HepG2 (cell line): ENCODE measurements at regions not wholly inside any gene's neighbourhood (a gene's known extent, or its start where the extent isn't known, plus 50 kb on each side); places are given as distances from the start of the nearest gene placed in this dataset.

ENCODE experiments used
- CTCF ChIP-seq: sonication (generic); formaldehyde crosslinking; IDR thresholded peaks from 2 replicates; pipeline ENCODE4 v1.5.0; 2020; ENCODE audit warnings: mild to moderate bottlenecking, missing genetic modification reagents, moderate library complexity
- HNF1B ChIP-seq: sonication (generic); formaldehyde crosslinking; IDR thresholded peaks from 2 replicates; pipeline ENCODE4 v1.5.1; 2020; ENCODE audit warnings: mild to moderate bottlenecking, moderate library complexity, missing genetic modification reagents
- POLR2A ChIP-seq, 2 experiments: IDR thresholded peaks; 2 replicates each; pipeline ENCODE4 v1.6.1; 2011; ENCODE audit warnings: low read depth in 2 of 2, low read length in 2 of 2, mild to moderate bottlenecking in 1 of 2, moderate library complexity in 1 of 2; ENCODE audit not compliant: insufficient read depth in 1 of 2
- POLR2AphosphoS5 ChIP-seq: IDR thresholded peaks from 2 replicates; pipeline ENCODE4 v1.6.1; 2012; ENCODE audit warnings: low read depth, low read length
- SNAI1 ChIP-seq: sonication (generic); formaldehyde crosslinking; IDR thresholded peaks from 2 replicates; pipeline ENCODE4 v1.5.0; 2020; ENCODE audit warnings: mild to moderate bottlenecking, missing genetic modification reagents, borderline replicate concordance
- TCF7L2 ChIP-seq: IDR thresholded peaks from 2 replicates; pipeline ENCODE4 v1.6.1; 2011; ENCODE audit warnings: mild to moderate bottlenecking, low read depth, low read length, moderate library complexity
- ZFX ChIP-seq: sonication (generic); formaldehyde crosslinking; IDR thresholded peaks from 2 replicates; pipeline ENCODE4 v1.4.0; 2020; ENCODE audit warnings: mild to moderate bottlenecking, low read depth, missing genetic modification reagents, moderate library complexity
- ZNF224 ChIP-seq: sonication (generic); formaldehyde crosslinking; IDR thresholded peaks from 2 replicates; pipeline ENCODE4 v1.5.0; 2020; ENCODE audit warnings: mild to moderate bottlenecking, missing genetic modification reagents
- TF ChIP-seq, protein P1 (sequence below): IDR thresholded peaks from 2 replicates; pipeline ENCODE4 v1.6.1; 2012; ENCODE audit warnings: inconsistent platforms

DNA sequence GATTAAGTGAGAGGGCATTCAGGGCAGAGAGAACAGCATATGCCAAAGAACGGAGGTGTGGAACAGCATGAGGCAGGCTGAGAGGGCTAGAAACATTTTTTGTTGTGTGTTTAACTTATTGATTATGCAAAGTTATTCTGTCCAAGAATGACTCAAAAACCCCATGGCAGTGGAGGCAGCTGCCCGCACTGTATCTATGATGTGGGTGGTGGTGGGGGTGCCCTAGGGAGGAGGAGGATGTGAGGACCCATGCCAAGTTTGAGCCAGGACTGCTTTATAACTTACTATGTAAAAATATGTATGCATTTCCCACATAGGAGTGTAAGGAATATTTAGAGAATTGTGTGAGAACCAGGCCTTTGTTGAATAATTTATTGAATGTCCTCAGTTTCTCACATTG is 85.4 kb upstream of the GNAZ start:
- TF ChIP-seq, protein P1, sequence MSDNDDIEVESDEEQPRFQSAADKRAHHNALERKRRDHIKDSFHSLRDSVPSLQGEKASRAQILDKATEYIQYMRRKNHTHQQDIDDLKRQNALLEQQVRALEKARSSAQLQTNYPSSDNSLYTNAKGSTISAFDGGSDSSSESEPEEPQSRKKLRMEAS, result no peak
- no peak for TF ChIP-seq TCF7L2
- TF ChIP-seq POLR2AphosphoS5, result no peak
- TF ChIP-seq ZFX (CRISPR knock-in tag), result no peak
- TF ChIP-seq CTCF, result no peak
- no peak for TF ChIP-seq HNF1B
- no peak for TF ChIP-seq POLR2A (IDR thresholded peaks at IDR 0.05; ENCODE audit: insufficient read depth in 1 of 2, low read depth in 2 of 2, low read length in 2 of 2)
- TF ChIP-seq ZNF224 (CRISPR knock-in tag), result no peak
- TF ChIP-seq SNAI1, result no peak
